Neuron (in vitro differentiated cells): ENCODE measurements at regions not wholly inside any gene's neighbourhood (a gene's known extent, or its start where the extent isn't known, plus 50 kb on each side); places are given as distances from the start of the nearest gene placed in this dataset.

Source experiments
- H2AFZ ChIP-seq: one replicate; pipeline ENCODE4 v1.6.1; 2013; ENCODE audit warnings: low read depth, mild to moderate bottlenecking, inconsistent platforms, low read length, moderate library complexity
- H3K27me3 ChIP-seq: one replicate; pipeline ENCODE4 v1.6.1; 2013; ENCODE audit warnings: low read length; ENCODE audit not compliant: insufficient read depth
- H3K36me3 ChIP-seq: one replicate; pipeline ENCODE4 v1.6.1; 2013; ENCODE audit warnings: low read length; ENCODE audit not compliant: insufficient read depth
- H3K4me1 ChIP-seq: one replicate; pipeline ENCODE4 v1.6.1; 2013; ENCODE audit warnings: low read length; ENCODE audit not compliant: insufficient read depth
- H3K4me3 ChIP-seq: 2 replicates; pipeline ENCODE4 v1.5.1; 2013; ENCODE audit warnings: mild to moderate bottlenecking, low read length, moderate library complexity
- H3K9me3 ChIP-seq: one replicate; pipeline ENCODE4 v1.6.1; 2013; ENCODE audit warnings: low read length

DNA sequence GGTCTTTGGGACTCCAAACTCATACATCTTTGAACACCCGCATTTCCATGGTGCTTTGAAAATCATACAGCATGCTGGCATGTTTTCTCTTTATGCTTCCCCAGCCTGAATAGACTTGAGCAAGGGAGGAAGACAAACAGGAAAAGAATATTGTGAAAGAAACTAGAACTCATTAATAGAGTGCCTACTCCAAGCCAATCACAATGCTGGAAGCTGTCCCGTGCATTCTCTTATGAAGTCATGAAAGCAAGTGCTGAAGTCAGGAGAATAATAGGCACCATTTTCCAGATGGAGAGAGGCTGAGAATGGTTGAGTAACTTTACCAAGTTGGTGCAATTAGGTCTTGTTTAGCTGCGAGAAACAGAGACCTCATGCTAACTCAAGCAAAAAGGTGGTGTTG is 102.5 kb upstream of the PTPRT start:
- Histone ChIP-seq H3K4me1 (peaks cover 7% of the 10 kb centered on the region), H3K36me3 (no peaks in the 10 kb centered on the region), H3K9me3 (no peaks in the 10 kb centered on the region), H2AFZ (no peak overlapping the region), H3K27me3 (no peaks in the 10 kb centered on the region), H3K4me3 (no peak overlapping the region)

DNA sequence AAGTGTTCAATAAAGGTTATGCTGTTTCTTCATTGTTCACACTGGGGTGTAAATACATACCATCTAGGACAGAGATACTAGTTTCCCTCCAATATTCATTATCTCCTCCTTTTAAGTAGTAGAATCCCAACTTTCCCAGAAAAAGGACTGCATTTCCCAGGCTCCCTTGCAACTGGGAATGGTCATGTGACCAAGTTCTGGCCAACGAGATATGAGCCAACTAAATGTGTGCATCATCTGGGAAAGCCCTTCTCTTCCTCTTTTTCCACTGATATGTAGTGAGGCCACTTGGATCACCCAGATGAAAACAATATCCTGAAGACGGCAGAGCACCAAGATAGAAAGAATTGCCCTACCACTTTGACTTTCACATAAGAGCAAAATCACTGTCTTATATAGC is 97.9 kb upstream of the PTPRT start:
- Histone ChIP-seq H3K9me3 (no peaks in the 10 kb centered on the region), H3K4me1 (no peaks in the 10 kb centered on the region), H3K27me3 (no peaks in the 10 kb centered on the region), H2AFZ (no peak overlapping the region), H3K4me3 (no peak overlapping the region), H3K36me3 (no peaks in the 10 kb centered on the region)

GRCh38 chr20:43285170-43285569 is 95.5 kb upstream of the PTPRT start:
- H3K36me3 ChIP-seq = no peaks in the 10 kb centered on the region
- no peak overlapping the region for H3K4me3 ChIP-seq
- H3K9me3 ChIP-seq = no peaks in the 10 kb centered on the region
- H3K4me1 ChIP-seq = no peaks in the 10 kb centered on the region
- H3K27me3 ChIP-seq = no peaks in the 10 kb centered on the region
- H2AFZ ChIP-seq = no peak overlapping the region

DNA sequence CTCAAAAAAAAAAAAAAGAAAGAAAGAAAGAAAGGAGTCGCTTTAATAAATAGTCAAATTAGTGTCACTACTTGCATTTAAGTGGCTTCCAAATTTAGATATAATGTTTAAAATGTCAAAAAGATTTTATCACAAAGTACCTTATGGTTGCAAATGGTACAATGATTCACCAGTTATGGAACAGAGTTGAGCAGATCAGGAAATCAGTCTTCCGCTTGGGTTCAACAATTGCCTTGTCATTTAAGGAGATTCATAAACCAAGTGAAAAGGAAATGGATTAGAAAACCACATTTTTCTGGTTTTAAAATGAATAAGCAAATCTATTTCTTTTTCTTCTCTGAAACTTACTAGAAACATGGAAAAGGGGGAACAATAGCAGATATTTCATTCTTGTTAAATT is 94.8 kb upstream of the PTPRT start:
- H3K9me3 ChIP-seq = no peaks in the 10 kb centered on the region
- H3K4me3 ChIP-seq = no peak overlapping the region
- H3K4me1 ChIP-seq = no peaks in the 10 kb centered on the region
- H3K27me3 ChIP-seq = no peaks in the 10 kb centered on the region
- H3K36me3 ChIP-seq = no peaks in the 10 kb centered on the region
- no peak overlapping the region for H2AFZ ChIP-seq

GRCh38 chr20:43283126-43283525 is 93.4 kb upstream of the PTPRT start:
- no peaks in the 10 kb centered on the region for H3K36me3 ChIP-seq
- H3K9me3 ChIP-seq = no peaks in the 10 kb centered on the region
- no peaks in the 10 kb centered on the region for H3K27me3 ChIP-seq
- H3K4me1 ChIP-seq = no peaks in the 10 kb centered on the region
- no peak overlapping the region for H2AFZ ChIP-seq
- H3K4me3 ChIP-seq = no peak overlapping the region

GRCh38 chr20:43271980-43272379 is 82.3 kb upstream of the PTPRT start:
- Histone ChIP-seq H3K4me3 (no peak overlapping the region), H3K27me3 (no peaks in the 10 kb centered on the region), H3K36me3 (no peaks in the 10 kb centered on the region), H3K9me3 (no peaks in the 10 kb centered on the region), H2AFZ (no peak overlapping the region), H3K4me1 (no peaks in the 10 kb centered on the region)

- H3K4me3 ChIP-seq = no peak overlapping the region
These were observed 75.7 kb upstream of the PTPRT start for GRCh38 chr20:43265449-43265848.

DNA sequence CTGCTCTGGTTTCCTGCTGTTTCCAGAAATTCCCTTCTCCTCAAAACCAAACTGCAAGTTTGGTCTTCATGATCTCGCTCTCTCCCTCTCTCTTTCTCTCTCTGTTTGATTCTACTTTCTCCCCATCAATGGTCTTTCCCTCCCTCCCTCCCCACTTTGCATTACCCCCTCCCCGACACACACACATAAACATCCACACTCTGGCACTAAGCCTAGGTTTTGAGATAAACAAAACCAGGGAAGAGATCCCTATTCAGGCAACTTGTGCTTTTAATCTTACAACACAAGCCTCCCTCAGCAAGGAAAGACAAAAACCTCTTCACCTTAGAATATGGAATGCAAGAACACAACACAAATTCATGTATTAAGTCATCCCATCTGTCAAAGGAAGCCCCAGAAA is 73.5 kb upstream of the PTPRT start:
- H3K9me3 ChIP-seq = no peaks in the 10 kb centered on the region
- H3K27me3 ChIP-seq = no peaks in the 10 kb centered on the region
- H2AFZ ChIP-seq = no peak overlapping the region
- H3K4me1 ChIP-seq = no peaks in the 10 kb centered on the region
- H3K36me3 ChIP-seq = no peaks in the 10 kb centered on the region
- H3K4me3 ChIP-seq = no peak overlapping the region

More at GRCh38 chr20:43265449-43265848, 75.7 kb upstream of the PTPRT start:
- Histone ChIP-seq H3K4me1 (no peaks in the 10 kb centered on the region), H3K36me3 (no peaks in the 10 kb centered on the region), H3K9me3 (no peaks in the 10 kb centered on the region), H3K27me3 (no peaks in the 10 kb centered on the region), H2AFZ (no peak overlapping the region)

DNA sequence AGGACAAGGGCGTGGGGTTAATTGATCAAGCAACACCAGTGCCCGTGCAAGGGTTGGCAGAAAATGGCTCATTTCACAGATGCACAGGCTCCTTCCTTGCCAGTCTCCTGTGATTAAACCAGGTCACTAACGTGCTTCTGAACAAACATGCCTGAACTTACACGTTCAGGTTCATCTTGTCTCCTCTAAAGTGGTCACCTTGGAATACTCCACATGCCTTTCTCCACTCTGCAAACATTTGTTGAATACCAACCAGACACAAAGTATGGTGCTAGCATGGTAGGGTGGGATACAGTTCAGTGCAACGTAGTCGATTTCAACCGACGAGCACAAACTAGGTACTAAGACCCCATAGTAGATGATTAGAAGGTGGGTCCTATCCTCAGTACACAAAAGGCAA is 72.6 kb upstream of the PTPRT start:
- Histone ChIP-seq H3K36me3 (no peaks in the 10 kb centered on the region), H3K27me3 (no peaks in the 10 kb centered on the region), H2AFZ (no peak overlapping the region), H3K4me1 (no peaks in the 10 kb centered on the region), H3K9me3 (no peaks in the 10 kb centered on the region), H3K4me3 (no peak overlapping the region)

DNA sequence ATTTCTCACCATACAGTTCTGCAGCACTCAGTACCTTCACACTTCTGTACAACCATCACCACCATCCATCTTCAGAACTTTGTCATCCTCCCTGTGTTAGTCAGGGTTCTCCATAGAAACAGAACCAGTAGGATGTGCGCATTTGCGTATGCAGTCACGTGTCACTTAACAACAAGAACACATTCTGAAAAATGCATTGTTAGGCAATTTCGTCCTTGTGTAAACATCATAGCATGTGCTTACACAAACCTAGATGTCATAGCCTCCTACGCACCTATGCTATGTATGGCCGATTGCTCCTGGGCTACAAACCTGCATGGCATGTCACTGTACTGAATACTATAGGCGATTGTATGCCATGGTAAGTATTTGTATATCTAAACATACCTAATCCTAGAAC is 66.2 kb upstream of the PTPRT start:
- no peak overlapping the region for H2AFZ ChIP-seq
- no peaks in the 10 kb centered on the region for H3K36me3 ChIP-seq
- no peak overlapping the region for H3K4me3 ChIP-seq
- H3K4me1 ChIP-seq = no peaks in the 10 kb centered on the region
- H3K9me3 ChIP-seq = no peaks in the 10 kb centered on the region
- H3K27me3 ChIP-seq = no peaks in the 10 kb centered on the region

- Histone ChIP-seq H2AFZ (no peak overlapping the region), H3K4me1 (no peaks in the 10 kb centered on the region), H3K9me3 (no peaks in the 10 kb centered on the region), H3K27me3 (no peaks in the 10 kb centered on the region), H3K36me3 (no peaks in the 10 kb centered on the region), H3K4me3 (no peak overlapping the region)
These were observed 63.1 kb upstream of the PTPRT start for GRCh38 chr20:43252761-43253160.

- Histone ChIP-seq H3K4me1 (no peaks in the 10 kb centered on the region), H3K9me3 (no peaks in the 10 kb centered on the region), H3K36me3 (no peaks in the 10 kb centered on the region), H3K4me3 (no peak overlapping the region), H2AFZ (no peak overlapping the region), H3K27me3 (no peaks in the 10 kb centered on the region)
These were observed 58.6 kb upstream of the PTPRT start for GRCh38 chr20:43248341-43248740.

DNA sequence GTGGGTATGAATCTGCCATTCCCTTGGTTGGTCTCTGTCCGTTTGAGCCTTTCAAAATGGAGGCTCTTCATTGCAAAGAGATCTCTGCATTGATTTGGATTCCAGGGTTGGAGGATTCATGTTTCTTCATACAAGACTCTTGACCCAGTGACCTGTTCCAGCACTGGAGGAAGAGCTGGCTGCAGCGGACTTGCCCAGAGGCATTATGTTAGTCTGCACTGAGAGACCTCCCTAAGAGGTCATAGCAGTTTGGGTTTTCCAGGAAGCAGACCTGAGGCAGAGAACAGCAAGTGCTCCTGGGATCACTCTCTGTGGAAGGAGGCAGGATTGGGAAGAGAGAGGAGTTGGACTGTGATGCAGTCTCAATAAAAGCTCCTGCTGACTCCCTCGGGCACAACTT is 57.7 kb upstream of the PTPRT start:
- Histone ChIP-seq H3K4me1 (no peaks in the 10 kb centered on the region), H3K4me3 (no peak overlapping the region), H2AFZ (no peak overlapping the region), H3K9me3 (no peaks in the 10 kb centered on the region), H3K36me3 (no peaks in the 10 kb centered on the region), H3K27me3 (no peaks in the 10 kb centered on the region)

DNA sequence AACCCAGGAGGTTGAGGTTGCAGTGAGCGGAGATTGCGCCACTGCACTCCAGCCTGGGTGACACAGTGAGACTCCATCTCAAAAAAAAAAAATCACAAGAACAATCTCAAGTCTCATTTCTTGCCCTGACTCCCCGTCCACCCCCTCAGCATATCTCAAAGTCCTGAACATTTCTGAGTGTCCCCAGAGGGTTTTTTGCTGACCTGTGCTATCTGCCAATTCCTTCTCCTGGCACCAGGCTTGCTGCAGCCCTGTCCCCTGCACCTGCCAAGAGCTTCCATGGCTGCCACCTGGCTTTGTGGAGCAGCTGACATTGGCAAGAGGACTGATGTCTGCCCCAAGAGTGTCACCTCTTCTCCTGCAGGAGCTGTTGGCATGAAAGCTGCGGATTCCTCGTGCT is 54.9 kb upstream of the PTPRT start:
- H2AFZ ChIP-seq = no peak overlapping the region
- no peaks in the 10 kb centered on the region for H3K4me1 ChIP-seq
- no peak overlapping the region for H3K4me3 ChIP-seq
- H3K27me3 ChIP-seq = no peaks in the 10 kb centered on the region
- no peaks in the 10 kb centered on the region for H3K9me3 ChIP-seq
- no peaks in the 10 kb centered on the region for H3K36me3 ChIP-seq
